HG02588 (cell line): ENCODE measurements at regions not wholly inside any gene's neighbourhood (a gene's known extent, or its start where the extent isn't known, plus 50 kb on each side); places are given as distances from the start of the nearest gene placed in this dataset.

ENCODE experiments used
- ATAC-seq: cut with Tn5 transposase; IDR thresholded peaks from one replicate; pipeline ENCODE4 v1.9.1; 2021; ENCODE audit warnings: mild to moderate bottlenecking, moderate library complexity; ENCODE audit not compliant: unreplicated experiment

DNA sequence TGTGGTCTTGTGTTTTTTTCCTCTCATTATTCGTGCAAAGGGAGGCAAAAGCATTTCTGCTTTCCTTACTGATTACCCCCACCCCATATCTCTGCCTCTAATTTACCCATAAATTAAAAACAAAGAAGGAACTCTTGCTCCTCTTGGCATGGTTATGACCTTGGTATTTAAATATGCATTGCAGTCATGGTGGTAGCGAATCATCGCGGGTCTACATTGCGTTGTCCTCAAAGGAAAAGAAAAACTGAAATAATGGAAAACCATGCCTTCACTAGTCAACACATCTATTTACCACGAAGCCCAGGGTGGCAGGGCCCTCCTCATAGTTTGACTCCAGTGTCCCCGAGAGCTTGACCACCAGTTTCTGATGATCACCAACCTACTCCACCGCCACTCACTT is 126.7 kb upstream of the PARP11 start:
- ATAC-seq: no peak

DNA sequence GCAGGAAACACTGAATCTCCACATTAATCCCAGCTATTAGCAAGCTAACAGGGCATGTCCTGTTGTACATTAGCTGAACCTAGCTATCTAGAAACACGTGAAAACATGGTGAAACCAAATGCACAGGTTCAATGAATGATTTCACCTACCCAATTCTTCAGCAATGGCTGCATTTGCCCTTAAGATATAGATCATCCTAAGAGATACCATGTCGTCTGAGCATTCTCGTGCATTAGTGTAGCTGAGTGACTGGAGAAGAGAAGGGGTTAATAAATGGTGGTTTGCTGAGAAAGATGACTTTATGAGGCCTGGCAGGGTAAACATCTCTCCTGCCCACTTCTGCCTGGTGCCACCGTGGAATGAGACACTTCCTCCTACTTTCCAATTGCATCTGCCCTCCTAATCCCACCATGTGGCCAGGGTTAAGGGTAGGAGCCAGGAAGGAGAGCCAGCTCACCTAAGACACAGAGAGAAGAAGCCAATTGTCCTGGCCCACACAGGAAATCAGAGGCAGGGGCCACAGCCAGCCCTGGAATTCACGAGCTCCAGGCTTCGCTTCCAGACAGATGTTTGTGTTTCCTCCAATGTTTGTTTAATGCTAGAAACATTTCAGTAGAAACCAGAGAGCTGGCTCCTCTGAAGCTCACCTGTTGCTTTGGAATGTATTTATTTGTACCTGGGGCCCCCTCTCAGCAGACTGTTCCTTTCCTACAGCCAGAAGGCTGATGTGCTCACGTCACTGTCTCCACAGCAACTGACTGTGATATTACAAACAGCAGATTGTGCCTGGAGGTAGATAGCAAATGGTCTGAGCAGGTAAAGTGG is 126.0 kb upstream of the PARP11 start:
- ATAC-seq: no peak

DNA sequence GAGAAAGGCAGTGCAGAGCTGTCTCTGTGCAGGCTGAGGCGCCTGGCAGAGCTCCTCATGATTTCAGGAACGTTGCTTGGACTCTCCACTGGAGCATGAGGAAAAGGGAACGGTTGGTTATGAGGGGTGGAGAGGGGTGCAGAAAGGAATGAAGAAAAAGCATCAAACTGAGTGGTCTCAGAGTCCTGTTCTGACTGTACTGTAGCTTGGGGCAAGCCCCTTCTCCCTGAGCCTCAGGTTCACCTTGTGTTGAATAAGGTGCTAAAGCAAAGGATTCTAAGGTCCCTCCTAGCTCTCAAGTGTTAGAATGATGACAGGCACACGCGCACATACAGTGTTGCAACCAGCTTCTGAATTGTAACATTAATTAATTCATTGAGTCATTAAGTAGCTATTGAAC is 125.2 kb upstream of the PARP11 start:
- no peak for ATAC-seq

DNA sequence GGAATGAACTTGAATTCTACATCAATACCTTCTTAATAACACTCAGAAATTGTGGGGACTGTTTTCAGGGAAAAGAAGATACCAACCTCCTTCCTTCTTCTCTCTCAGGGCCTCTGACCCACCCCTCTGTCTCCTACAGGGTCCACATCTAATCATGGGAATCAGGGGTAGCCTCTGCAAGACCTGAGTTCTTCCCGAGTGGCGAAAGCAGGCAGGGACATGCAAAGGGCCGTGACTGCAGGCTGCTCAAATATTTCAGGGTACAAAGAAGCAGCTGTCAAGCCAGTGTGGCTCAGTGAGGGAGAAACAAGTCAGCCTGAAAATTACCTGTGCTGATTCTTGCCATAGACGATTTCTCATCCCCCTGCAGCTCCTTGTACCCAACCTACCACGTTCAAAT is 123.1 kb upstream of the PARP11 start:
- no peak for ATAC-seq

DNA sequence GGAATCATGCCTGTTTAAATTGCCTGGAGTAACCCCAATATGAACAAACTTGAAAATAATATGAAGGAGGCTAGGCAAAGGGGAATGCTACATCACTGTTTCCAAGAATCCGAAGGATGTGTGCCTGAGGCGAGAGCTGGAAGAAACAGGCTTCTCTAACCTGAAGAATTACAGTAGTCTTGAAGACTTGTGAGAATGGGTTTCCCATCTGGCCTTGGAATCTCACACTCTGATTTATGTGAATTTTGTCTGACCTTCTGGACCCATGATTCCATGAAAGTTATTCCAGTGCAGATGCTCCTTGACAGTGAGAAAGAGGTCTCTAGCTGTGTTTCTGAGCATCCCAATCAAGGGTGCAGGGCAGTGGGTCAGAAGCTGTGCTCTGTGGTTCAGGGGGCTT is 122.1 kb upstream of the PARP11 start:
- ATAC-seq: no peak

DNA sequence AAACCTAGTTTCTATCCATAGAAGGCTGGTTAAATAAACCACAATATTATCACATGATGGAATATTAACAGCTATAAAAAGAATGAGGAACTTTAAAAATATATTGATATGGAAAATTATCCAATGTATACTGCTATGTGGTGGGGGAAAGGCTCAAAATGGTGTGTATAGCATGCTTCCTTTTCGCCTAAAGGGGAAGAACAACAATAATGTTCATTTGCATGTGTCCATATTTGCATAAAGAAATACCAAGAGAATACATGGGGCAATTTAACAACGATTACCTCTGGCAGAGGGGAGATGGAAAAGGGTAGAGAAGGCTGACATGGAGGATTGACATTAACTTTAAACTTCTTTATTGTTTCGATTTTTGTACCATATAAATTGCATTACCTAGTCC is 121.3 kb upstream of the PARP11 start:
- no peak for ATAC-seq

DNA sequence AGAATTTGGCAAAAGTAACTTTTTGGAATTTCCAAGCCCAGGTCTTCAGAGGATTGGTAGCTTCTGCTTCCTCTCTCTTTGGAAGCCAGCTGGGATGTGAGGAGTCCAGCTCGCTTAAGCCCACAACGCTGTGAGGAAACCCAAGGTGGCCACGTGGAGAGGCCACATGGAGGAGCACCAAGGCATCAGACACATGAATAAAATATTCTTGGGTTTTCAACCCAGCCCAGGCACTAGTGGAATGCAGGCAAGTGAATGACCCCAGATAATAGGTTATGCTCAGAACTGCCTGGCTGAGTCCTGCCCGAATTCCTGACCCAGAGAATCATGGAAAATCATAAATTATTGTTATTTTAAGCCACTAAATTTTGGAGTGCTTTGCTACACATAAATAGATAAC is 119.7 kb upstream of the PARP11 start:
- no peak for ATAC-seq

DNA sequence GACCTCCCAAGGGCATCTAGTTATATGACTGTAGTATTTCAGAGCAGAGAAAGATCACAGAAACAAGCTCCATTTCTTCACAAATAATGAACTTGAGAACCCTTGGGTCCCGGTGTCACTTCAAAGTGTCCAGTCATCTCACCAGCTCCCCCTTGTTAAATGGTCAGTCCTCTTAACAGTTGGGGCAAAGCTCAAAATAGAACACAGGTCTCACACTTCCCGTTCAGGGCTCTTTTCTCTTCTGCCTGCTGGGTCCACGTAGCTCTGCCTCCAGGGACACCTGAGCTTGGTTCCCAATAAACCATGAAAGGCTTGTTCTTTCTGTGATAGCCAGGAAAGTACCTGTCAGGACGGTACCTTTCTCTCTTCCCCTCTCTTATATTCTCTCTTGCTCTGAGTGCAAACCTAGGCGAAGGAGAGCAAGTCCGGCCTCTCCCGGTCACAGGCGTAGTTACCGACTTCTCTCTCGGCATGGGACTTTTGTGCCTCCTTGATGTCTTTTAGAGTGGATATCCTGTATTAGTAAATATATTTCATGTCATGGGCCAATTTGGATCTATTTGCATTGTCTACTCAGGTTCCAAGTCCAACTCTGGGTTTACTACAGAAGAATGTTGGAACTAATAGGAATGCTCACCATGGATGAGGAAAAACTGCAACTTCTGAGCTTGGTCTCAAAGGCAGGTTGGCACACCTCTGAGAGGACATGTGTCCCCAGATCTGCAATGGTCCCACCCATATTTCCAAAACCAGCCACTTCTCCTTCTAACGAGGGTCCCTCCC is 118.8 kb upstream of the PARP11 start:
- ATAC-seq: no peak

DNA sequence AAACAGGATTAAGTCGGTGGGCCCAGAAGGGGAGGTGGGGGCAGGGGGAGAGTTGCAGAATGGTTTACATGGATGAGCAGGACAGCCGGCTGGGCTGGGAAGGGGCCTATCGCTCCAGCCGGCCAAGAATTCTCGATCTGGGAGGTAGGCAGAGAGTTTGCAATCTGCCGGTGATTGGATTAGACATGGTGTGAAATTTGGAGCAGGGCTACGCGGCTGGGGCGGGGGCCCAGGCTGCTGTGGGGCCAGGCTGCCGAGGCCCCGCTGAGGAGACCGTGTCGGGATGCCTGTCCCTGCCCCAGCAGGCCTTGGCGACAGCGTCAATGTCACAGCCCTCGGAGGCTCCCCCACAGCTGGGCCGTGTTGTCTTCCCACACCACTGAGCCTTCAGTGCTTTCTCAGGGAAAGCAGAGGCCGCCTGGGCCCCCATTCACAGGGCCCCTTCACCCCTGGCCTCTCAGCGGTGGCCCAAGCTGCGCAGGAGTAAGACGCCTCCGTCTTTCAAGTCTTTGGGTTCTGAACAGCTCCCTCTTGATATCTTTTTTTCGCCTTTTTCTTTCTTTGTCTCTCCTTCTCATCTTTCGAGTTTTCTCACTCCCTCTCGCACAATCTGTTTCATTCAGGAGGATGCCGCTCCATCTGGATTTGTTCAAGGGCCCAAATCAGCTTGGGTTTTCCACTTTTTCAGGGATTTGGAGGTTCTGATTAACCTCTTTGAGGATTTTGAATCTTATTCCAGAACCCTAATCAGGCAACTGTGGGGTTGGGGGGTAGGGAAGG is 117.5 kb upstream of the PARP11 start:
- no peak for ATAC-seq

DNA sequence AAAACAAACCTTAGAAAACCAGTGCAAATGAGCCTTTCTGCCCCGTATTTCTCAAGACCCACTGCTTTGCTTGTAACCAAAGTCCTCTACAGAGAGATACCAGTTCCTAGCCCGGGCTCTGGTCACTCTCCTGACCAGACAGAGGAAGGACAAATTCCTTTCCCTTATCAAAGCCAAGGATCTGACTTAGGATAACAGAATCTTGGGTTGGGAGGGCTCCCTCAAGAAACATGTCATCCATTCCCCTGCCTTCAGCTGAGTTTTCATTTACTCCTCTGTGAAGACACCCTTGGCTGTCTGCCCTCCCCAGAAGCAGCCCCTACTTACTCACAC is 116.0 kb upstream of the PARP11 start:
- no peak for ATAC-seq

DNA sequence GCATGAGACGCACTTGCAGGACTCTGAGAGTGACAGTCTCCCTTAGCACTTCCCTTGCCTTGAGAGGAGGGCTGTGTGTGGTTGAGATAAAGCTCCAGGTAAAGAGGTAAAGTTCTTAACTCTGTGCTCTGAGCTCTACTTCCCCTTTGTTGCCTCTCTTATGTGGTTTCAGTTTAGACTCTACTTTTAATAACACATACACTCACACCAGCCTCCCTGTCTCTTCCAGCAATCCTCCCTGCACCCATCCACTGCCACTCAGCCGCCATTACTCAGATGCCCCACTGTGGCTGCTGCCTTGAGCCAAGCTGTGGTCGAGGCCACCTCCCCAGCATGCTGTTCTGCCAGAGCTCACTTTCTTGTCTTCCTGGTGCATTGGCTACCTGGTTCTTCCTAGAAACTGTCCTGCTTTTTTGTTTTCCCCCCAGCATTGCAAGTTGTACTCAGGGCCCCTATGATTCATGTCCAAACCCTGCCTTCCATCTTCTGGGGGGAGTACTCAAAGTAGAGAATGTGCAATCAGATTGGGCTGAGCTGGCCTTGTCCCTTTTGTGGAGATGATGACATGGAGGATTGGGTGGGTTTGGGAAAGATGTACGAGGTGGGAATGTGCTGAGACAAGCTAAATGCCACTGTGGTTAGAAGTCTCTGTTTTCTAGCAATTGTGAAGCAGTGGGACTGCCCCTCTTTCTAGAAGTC is 115.5 kb upstream of the PARP11 start:
- ATAC-seq: no peak

DNA sequence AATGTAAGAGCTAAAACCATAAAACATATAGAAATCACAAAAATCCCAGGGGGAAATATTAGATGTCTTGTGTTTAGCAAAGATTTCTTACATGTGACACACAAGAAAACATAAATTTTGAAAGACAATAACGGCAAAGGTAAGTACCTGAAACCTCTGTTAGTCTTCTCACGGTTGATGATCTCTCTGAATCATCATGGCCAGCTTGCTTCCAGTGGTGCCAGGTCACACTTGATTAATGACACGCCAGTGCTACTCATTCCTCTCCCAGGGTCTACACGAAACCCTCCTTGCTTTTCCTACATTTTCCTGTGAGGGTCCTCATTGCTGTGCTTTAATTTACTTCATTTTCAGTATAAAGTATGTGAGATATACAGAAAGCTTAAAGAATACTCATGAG is 114.4 kb upstream of the PARP11 start:
- ATAC-seq: no peak

DNA sequence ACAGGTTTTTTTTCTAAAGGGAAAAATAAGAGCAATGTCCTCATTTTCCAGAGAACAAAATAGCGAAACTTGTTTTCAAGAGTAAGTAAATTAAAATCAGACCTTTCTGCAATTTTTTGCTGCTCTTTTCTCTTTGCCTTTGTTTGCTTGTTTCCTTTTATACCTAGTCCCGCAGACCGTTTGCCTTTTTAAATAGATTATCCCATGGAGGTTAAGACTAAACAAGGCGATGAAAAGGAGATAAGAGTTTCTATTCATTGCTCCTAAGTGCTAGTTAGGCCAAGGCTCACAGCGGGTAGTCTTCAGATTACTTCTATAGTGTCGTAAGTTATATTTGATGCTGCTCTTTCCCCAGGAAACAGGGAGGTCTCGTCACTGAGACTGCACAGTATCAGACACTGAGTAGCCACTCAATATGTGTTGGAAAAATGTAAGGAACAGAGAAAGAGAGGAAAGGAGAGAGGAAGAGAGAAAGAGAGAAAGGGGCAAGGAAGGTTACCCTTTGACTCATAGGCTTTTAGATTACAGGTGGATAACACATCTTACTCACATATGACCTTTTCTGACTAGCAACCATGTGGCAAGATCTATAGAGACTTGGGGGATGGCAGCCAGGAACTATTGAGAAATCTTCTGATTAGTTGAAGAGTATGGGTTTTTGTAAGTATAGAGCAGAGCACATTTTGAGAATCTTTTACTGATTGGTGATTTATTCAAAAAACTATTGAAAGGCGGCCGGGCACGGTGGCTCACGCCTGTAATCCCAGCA is 107.5 kb upstream of the PARP11 start:
- ATAC-seq: no peak

DNA sequence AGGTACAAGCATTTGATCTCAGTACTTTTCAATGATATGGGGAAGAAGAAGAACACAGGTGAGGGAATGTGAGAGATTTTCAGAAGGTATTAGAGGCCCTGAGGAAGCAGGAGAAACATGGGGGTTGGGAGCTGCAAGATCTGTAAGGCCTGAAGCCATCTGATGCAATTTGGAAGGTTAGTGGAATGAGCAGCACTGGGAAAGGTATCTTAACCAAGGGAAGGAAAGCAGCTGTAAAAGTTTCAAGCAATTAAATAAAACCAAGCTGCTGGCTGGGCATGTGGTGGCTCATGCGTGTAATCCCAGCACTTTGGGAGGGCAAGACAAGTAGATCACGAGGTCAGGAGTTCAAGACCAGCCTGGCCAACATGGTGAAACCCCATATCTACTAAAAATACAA is 104.4 kb upstream of the PARP11 start:
- ATAC-seq: no peak

DNA sequence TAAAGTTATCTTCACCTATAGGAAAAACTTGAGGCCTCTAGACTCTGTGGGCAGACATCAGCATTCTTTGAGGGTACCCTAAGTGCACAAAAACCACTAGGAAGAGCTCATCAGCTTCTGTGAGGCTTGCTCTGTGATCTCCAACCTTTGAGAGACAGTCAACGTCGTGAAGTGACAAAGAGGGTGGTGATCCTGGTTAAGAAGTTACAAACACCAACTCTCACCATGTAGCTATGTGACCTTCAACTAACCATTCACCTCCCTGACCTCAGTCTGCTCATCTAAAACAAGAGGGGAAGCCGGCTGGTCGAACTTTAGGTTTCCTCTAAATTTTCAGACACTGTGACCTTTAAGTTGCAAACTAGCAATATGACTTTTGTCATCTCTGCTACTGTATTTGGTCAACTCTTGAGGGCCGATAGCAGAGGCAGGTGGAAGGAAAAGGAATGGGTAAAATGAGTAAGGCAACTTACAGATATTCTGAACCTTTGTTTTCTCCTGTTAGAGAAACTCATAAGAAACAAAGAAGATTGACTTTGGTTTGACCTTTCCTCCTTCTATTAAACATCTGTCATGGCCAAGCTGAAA is 103.2 kb upstream of the PARP11 start:
- no peak for ATAC-seq

DNA sequence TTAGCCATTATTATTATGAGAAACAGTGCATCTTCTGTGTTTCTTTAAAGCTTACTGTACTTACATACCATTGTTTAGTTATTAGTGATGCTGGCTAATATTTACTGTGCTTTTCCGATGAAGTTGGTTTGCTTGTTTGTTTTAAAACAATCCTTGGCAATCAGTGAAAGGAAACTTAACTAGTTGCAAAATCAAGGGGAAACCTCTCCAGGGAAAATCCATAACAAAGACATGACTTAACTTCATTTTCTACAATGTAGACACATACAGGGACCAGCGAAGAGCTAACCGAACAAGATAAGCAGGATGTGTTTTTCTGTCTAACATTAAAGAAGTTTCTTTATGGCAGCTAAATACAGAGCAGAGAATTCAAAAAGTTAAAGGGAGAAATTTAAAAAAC is 102.5 kb upstream of the PARP11 start:
- ATAC-seq: no peak

DNA sequence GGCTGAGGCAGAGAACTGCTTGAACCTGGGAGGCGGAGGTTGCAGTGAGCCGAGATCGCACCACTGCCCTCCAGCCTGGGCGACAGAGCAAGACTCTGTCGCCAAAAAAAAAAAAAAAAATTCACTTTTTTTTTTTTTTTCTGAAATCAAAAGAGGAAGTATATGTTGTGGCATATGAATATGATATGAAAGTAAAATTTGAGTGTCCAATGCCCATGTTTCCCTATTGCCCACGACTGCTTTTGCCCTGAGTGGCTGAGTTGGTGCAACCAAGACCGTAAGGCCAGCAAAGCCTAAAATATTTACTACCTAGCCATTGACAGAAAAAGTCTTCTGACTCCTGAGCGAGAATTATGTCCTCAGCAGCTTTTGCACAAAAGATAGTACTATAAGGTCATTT is 101.7 kb upstream of the PARP11 start:
- no peak for ATAC-seq

DNA sequence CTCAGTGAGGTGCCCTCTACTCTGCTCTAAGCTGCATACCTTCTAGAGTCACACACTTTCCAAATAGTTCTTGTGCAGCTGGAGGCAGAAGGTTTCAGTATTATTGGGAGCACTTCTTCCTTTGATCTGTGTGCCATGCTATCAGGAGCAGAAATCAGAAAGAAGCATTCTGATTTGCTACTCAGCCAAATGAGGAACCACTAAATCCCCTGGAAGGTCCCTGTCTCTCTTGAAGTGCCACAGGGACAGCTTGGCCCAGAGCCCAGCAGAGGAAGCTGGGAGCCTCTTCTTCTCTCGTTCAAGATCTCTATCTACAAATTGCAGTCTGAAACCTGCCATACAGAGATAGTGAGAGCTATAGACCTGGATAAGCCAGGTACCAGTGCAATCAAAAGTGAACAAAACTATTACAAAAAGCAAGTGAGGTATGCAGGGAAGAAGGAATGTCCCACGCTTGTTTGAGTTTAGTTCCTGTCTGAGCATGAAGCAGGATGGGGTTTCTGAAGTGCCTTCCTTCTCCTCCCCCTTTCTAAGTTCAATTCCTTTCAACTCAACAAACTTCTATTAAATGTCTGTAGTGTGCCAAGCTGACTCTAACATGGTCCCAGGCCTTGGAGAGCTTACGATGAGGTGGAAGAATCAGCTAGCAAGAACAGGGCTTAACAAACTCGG is 100.9 kb upstream of the PARP11 start:
- ATAC-seq: no peak

DNA sequence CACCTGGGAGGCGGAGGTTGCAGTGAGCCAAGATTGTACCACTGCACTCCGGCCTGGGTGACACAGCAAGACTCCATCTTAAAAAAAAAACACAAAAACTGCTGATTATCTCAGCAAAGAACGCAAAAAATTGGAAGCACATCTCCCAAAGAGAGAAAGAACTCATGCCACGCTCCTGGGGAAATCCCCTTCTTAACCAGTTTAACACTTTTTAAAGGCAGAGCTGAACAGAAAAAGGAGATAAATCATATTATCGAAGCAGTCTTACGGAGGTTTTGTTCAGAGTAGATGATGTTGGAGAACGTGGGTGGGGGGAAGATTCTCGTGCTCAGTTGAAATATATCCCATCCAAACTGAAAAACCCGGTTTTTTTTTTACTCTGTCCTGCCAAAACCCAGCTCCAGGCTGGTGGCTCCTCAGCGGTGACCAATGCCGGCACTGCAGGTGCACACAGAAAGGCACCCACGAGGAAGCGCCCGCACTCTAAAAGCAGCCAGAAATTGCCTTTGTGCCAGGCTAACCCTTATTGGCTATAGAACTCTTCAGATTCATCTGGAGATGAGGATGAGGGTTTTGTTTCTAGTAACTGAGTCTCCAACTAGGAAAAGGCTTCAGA is 100.2 kb upstream of the PARP11 start:
- ATAC-seq: no peak
